SK-N-MC (cell line): ENCODE measurements at regions not wholly inside any gene's neighbourhood (a gene's known extent, or its start where the extent isn't known, plus 50 kb on each side); places are given as distances from the start of the nearest gene placed in this dataset.

Experiments used
- EZH2 ChIP-seq: fragments of 200-600 bp; sonication (generic); IDR thresholded peaks from one replicate; pipeline ENCODE4 v1.6.1; 2017; ENCODE audit warnings: antibody characterized with exemption
- FOXP2 ChIP-seq: optimal IDR thresholded peaks from 2 replicates; pipeline ENCODE3; 2011; ENCODE audit warnings: mild to moderate bottlenecking, moderate library complexity; ENCODE audit not compliant: insufficient read depth; ENCODE audit errors: extremely low read length, control extremely low read depth
- POLR2AphosphoS5 ChIP-seq: IDR thresholded peaks from 2 replicates; pipeline ENCODE4 v1.6.1; 2012; ENCODE audit warnings: mild to moderate bottlenecking, low read depth, low read length, borderline replicate concordance

DNA sequence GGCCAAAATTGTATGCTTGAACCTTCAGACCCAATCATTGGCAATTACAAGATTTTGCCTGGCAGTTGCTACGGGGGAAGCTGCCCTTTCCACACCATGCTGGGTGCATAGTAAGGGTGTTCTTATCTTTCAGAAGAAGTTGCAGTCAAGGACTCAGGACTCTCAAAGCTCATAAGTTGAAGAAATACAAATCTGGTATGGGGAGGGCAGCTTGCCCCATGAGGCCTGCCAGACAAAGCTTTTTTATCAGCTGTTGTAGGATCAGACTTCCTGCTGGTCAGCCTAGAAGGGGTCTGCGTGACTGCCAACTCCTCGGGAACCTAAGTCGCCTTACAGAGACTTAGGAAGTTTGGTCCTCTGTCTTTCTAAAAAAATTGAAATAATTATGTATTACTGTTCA, 174.9 kb upstream of the TECRL start:
- no peak for TF ChIP-seq POLR2AphosphoS5
- TF ChIP-seq EZH2, result no peak
- TF ChIP-seq FOXP2, result no peak
